Sigmoid colon (tissue), 6 donors: ENCODE measurements at regions not wholly inside any gene's neighbourhood (a gene's known extent, or its start where the extent isn't known, plus 50 kb on each side); places are given as distances from the start of the nearest gene placed in this dataset.

Experiments used
- DNase-seq: peaks from one replicate; pipeline ENCODE4 v3.0.0-alpha.2; 2019
- H3K27ac ChIP-seq, 4 donors: fragments of 200-600 bp; sonication (generic); one replicate each; pipeline ENCODE4 v1.5.1; 2016 to 2019; ENCODE audit warnings: mild to moderate bottlenecking in 1 of 4
- H3K27me3 ChIP-seq, 3 donors: fragments of 200-600 bp; sonication (generic); one replicate each; pipeline ENCODE4 v1.5.1; 2019; ENCODE audit warnings: mild to moderate bottlenecking in 1 of 3
- H3K36me3 ChIP-seq, 4 donors: fragments of 200-600 bp; sonication (generic); one replicate each; pipeline ENCODE4 v1.5.1; 2016 to 2019
- H3K4me1 ChIP-seq, 4 donors: fragments of 200-600 bp; sonication (generic); one replicate each; pipeline ENCODE4 v1.5.1; 2017 to 2019
- H3K4me3 ChIP-seq, 4 donors: fragments of 200-600 bp; sonication (generic); one replicate each; pipeline ENCODE4 v1.5.1; 2017 to 2019; ENCODE audit warnings: mild to moderate bottlenecking in 2 of 4, moderate library complexity in 1 of 4
- H3K9me3 ChIP-seq, 4 donors: fragments of 200-600 bp in 3 of 4; sonication (generic) in 3 of 4; one replicate each; pipeline versions ENCODE4 v1.5.1 to v1.6.1; 2013 to 2019
- CTCF ChIP-seq, 4 experiments: fragments of 450-650 bp in 3 of 4; fragments of 200-600 bp in 1 of 4; IDR thresholded peaks; one replicate each; pipeline ENCODE4 v1.5.1; 2016 to 2019; ENCODE audit warnings: antibody characterized with exemption in 4 of 4, mild to moderate bottlenecking in 3 of 4, moderate library complexity in 2 of 4
- EP300 ChIP-seq, 4 donors: sonication (generic); formaldehyde crosslinking; IDR thresholded peaks; one replicate each; pipeline ENCODE4 v1.6.1; 2017; ENCODE audit warnings: antibody characterized with exemption in 4 of 4
- POLR2A ChIP-seq, 2 donors: fragments of 450-650 bp; IDR thresholded peaks; one replicate each; pipeline ENCODE4 v1.6.1; 2016; ENCODE audit warnings: antibody characterized with exemption in 2 of 2, mild to moderate bottlenecking in 2 of 2, moderate library complexity in 2 of 2
- POLR2AphosphoS5 ChIP-seq, 4 donors: sonication (generic); formaldehyde crosslinking; IDR thresholded peaks; one replicate each; pipeline ENCODE4 v1.6.1; 2017; ENCODE audit warnings: antibody characterized with exemption in 4 of 4
- whole genome bisulfite sequencing, 2 donors: extraction: QIAGEN DNeasy Blood & Tissue Kit; methylation state at CpG; one replicate each; pipeline ENCODE4 v1.1.7; 2013; 5-methylcytosine and 5-hydroxymethylcytosine counted together
- intact Hi-C: fragments of 100-400 bp; cut with DNase I; formaldehyde crosslinking; loops from one replicate; pipeline ENCODE4 v1.15.1; 2023
- small RNA-seq, 3 donors: library from RNA; depleted of rRNA; stranded (forward); fragments of <200 nt; gene quantifications; one replicate each; pipeline ENCODE3, GENCODE V24; 2016
- donor health status: healthy with polysubstance abuse.
- donor health status: healthy.

- no peak overlapping the region for H3K27ac ChIP-seq
- H3K4me1 ChIP-seq, result no peaks in the 10 kb centered on the region
- no peaks in the 10 kb centered on the region for H3K36me3 ChIP-seq
- DNase-seq, result no peak
- no peaks in the 10 kb centered on the region for H3K9me3 ChIP-seq
- WGBS, 2 donors, result 69 to 76% methylated on average over 3 of the region's 3 CpGs
- no peak overlapping the region for H3K4me3 ChIP-seq
- no peak for TF ChIP-seq POLR2A (IDR thresholded peaks at IDR 0.05)
- intact Hi-C loops, result no loop called here
- H3K27me3 ChIP-seq, result no peaks in the 10 kb centered on the region
These were observed 61.3 kb upstream of the MXRA5 start for GRCh38 chrX:3407781-3408180.

- no peak overlapping the region for H3K4me3 ChIP-seq
- no peaks in the 10 kb centered on the region for H3K9me3 ChIP-seq
- WGBS, 2 donors, result 63 to 76% methylated on average over 3 of the region's 3 CpGs
- no peaks in the 10 kb centered on the region for H3K27me3 ChIP-seq
- no peaks in the 10 kb centered on the region for H3K4me1 ChIP-seq
- no peaks in the 10 kb centered on the region for H3K36me3 ChIP-seq
- TF ChIP-seq EP300 (IDR thresholded peaks at IDR 0.05) (no peak), POLR2AphosphoS5 (IDR thresholded peaks at IDR 0.05) (no peak), CTCF (IDR thresholded peaks at IDR 0.05) (no peak)
- intact Hi-C loops, result no loop called here
- no peak overlapping the region for H3K27ac ChIP-seq
- DNase-seq, result no peak
These were observed 60.7 kb upstream of the MXRA5 start for GRCh38 chrX:3407121-3407520.

- no peak for DNase-seq
- intact Hi-C loops, result no loop called here
- TF ChIP-seq POLR2A (IDR thresholded peaks at IDR 0.05), result no peak
- no peak for TF ChIP-seq EP300 (IDR thresholded peaks at IDR 0.05)
- TF ChIP-seq POLR2AphosphoS5 (IDR thresholded peaks at IDR 0.05), result no peak
- TF ChIP-seq CTCF (IDR thresholded peaks at IDR 0.05), result no peak
- no peaks in the 10 kb centered on the region for H3K36me3 ChIP-seq
- H3K27me3 ChIP-seq, result no peaks in the 10 kb centered on the region
- no peaks in the 10 kb centered on the region for H3K9me3 ChIP-seq
- H3K4me1 ChIP-seq, result no peaks in the 10 kb centered on the region
- no peak overlapping the region for H3K4me3 ChIP-seq
- 91 to 97% methylated on average over 1 of the region's 1 CpG for WGBS, 2 donors
- no peak overlapping the region for H3K27ac ChIP-seq
These were observed 57.3 kb upstream of the MXRA5 start for GRCh38 chrX:3403748-3404147.

Small RNA genes in the stretch of these regions (small RNA-seq; reads per million reads assigned to genes)
- gene SNORA48B, result 0 reads per million in 3 donors
